HEK293T (cell line): ENCODE measurements at regions not wholly inside any gene's neighbourhood (a gene's known extent, or its start where the extent isn't known, plus 50 kb on each side); places are given as distances from the start of the nearest gene placed in this dataset.

Experiments used
- CTCF ChIA-PET: fragments of 350-600 bp; formaldehyde crosslinking; extraction: SDS; loops from one replicate; lab custom pipeline; 2021; ENCODE audit warnings: antibody characterized with exemption, inconsistent platforms; lab: Yijun Ruan, JAX
- POLR2A ChIA-PET: fragments of 350-600 bp; formaldehyde crosslinking; extraction: SDS; loops from one replicate; lab custom pipeline; 2020; ENCODE audit warnings: antibody characterized with exemption, inconsistent platforms; lab: Yijun Ruan, JAX
- DNase-seq: peaks from one replicate; pipeline ENCODE4 v3.0.0; 2012; ENCODE audit warnings: mixed read lengths; ENCODE audit errors: extremely low spot score
- ARNT ChIP-seq: fragments of 450-650 bp; IDR thresholded peaks from 2 replicates; pipeline ENCODE4 v1.6.1; 2017; ENCODE audit warnings: mild to moderate bottlenecking
- BHLHE40 ChIP-seq: fragments of 450-650 bp; IDR thresholded peaks from 2 replicates; pipeline ENCODE4 v1.6.1; 2016; ENCODE audit warnings: mild to moderate bottlenecking, moderate library complexity, borderline replicate concordance
- CTBP1 ChIP-seq: fragments of 450-650 bp; IDR thresholded peaks from 2 replicates; pipeline ENCODE4 v1.6.1; 2016; ENCODE audit warnings: borderline replicate concordance
- ELF4 ChIP-seq: fragments of 450-650 bp; IDR thresholded peaks from 2 replicates; pipeline ENCODE4 v1.6.1; 2017; ENCODE audit warnings: antibody characterized with exemption
- FOXA1 ChIP-seq: fragments of 450-650 bp; IDR thresholded peaks from 2 replicates; pipeline ENCODE4 v1.6.1; 2016; ENCODE audit warnings: mild to moderate bottlenecking
- FOXK2 ChIP-seq: fragments of 450-650 bp; IDR thresholded peaks from 2 replicates; pipeline ENCODE4 v1.6.1; 2016; ENCODE audit warnings: mild to moderate bottlenecking
- FOXM1 ChIP-seq: fragments of 450-650 bp; IDR thresholded peaks from 2 replicates; pipeline ENCODE4 v1.6.1; 2017; ENCODE audit warnings: mild to moderate bottlenecking, borderline replicate concordance
- HDGF ChIP-seq: fragments of 450-650 bp; IDR thresholded peaks from 2 replicates; pipeline ENCODE4 v1.6.1; 2017; ENCODE audit warnings: antibody characterized with exemption, borderline replicate concordance
- L3MBTL2 ChIP-seq: fragments of 450-650 bp; conservative IDR thresholded peaks from 2 replicates; pipeline ENCODE4 v1.6.1; 2016; ENCODE audit warnings: mild to moderate bottlenecking
- LEF1 ChIP-seq: fragments of 450-650 bp; IDR thresholded peaks from 2 replicates; pipeline ENCODE4 v1.6.1; 2017; ENCODE audit warnings: mild to moderate bottlenecking, borderline replicate concordance
- NFRKB ChIP-seq: fragments of 450-650 bp; IDR thresholded peaks from 2 replicates; pipeline ENCODE4 v1.6.1; 2016; ENCODE audit warnings: mild to moderate bottlenecking, moderate library complexity
- PKNOX1 ChIP-seq: fragments of 450-650 bp; IDR thresholded peaks from 2 replicates; pipeline ENCODE4 v1.6.1; 2016
- SP1 ChIP-seq: fragments of 450-650 bp; IDR thresholded peaks from 2 replicates; pipeline ENCODE4 v1.6.1; 2017
- SUZ12 ChIP-seq: fragments of 450-650 bp; IDR thresholded peaks from 2 replicates; pipeline ENCODE4 v1.6.1; 2016; ENCODE audit warnings: mild to moderate bottlenecking
- TARDBP ChIP-seq: fragments of 450-650 bp; IDR thresholded peaks from 2 replicates; pipeline ENCODE4 v1.6.1; 2016
- ZNF384 ChIP-seq: fragments of 450-650 bp; IDR thresholded peaks from 2 replicates; pipeline ENCODE4 v1.6.1; 2016

DNA sequence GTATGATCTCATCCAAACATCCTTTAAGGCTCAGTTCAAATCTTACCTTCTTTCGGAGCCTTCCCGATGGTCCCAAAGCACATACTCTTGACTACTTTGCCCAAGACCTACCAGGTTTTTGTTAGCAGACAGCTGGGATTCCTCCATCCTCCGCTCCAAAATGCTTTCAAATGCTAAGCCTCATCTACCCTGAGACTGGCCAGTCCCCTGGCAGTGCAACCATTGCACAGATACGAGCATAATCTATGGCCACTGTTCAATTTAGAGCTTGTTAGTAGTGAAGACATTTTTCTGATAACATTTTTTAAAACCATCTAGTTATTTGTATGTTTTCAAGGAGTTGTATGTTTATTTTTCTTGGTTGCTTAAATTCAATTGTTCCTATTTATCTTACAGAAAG is 264.4 kb upstream of the NR2F2 start:
- DNase-seq, result no peak
- no peak for TF ChIP-seq SP1
- no peak for TF ChIP-seq BHLHE40
- no peak for TF ChIP-seq CTBP1
- TF ChIP-seq ARNT, result no peak
- POLR2A ChIA-PET, result no interaction called here
- CTCF ChIA-PET, result no interaction called here

- TF ChIP-seq FOXM1 (no peak), HDGF (no peak), ARNT (no peak), CTBP1 (no peak), NFRKB (no peak), BHLHE40 (no peak), ELF4 (no peak), FOXA1 (no peak), FOXK2 (no peak), LEF1 (no peak), TARDBP (no peak), SUZ12 (no peak), L3MBTL2 (no peak), SP1 (no peak), ZNF384 (no peak), PKNOX1 (no peak)
- ChIA-PET POLR2A (no interaction called here), CTCF (interaction anchor here (0.6 kb wide), 2 partner anchors 10 to 789 kb away, joined by 3 to 4 read pairs; no protein-coding TSS in a partner anchor)
- DNase-seq, result no peak
Measured at GRCh38 chr15:96066852-96067495, 263.5 kb upstream of the NR2F2 start.

DNA sequence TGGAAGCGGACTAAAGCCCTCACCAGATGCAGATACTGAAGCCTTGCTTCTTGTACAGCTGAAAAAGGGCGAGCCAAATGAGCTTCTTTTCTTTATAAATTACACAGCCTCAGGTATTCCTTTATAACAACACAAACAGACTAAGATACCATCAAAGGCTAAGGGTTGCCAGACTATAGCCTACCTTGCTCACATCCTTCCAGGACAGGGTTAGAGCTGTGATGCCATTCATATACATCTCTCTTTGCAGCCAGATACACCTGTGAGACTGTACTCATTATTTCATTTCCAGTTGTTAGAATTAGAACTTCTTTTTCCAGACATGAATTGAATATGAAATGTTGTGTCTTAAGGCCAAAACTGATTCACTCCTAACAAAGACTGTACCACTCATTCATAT is 262.8 kb upstream of the NR2F2 start:
- ChIA-PET POLR2A (no interaction called here), CTCF (no interaction called here)
- no peak for DNase-seq
- TF ChIP-seq NFRKB (no peak), L3MBTL2 (no peak), ELF4 (no peak), HDGF (no peak), SUZ12 (no peak), TARDBP (no peak), SP1 (no peak), FOXK2 (no peak), FOXA1 (no peak), ZNF384 (no peak), ARNT (no peak), PKNOX1 (no peak), CTBP1 (no peak), FOXM1 (no peak), BHLHE40 (no peak), LEF1 (no peak)

- TF ChIP-seq SP1, result no peak
- ChIA-PET CTCF (no interaction called here), POLR2A (no interaction called here)
- DNase-seq, result no peak
Measured at GRCh38 chr15:96068897-96069296, 261.6 kb upstream of the NR2F2 start.

DNA sequence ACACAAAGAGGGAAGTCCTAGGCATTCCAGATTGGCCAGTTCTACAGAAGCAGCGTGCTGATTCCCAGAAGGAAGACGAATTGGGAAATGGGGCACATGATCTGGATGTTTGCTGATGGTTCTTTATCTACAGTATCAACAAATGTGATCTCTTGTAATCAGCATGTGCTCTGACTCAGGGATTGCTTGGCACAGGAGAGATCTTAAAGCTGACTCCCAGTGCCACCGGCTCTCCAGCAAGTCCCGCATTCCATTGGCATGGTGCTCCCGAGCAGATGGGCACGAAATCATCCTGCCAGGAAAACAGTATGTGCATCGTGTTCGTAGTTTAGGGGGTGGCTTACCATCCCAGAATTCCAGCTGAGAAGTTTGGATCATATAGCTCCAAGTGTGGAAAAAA is 259.9 kb upstream of the NR2F2 start:
- no peak for TF ChIP-seq FOXK2
- no peak for TF ChIP-seq SUZ12
- TF ChIP-seq NFRKB, result no peak
- TF ChIP-seq PKNOX1, result no peak
- TF ChIP-seq TARDBP, result no peak
- TF ChIP-seq FOXM1, result no peak
- no peak for TF ChIP-seq FOXA1
- no peak for TF ChIP-seq ZNF384
- no peak for TF ChIP-seq L3MBTL2
- DNase-seq, result no peak
- POLR2A ChIA-PET, result no interaction called here
- CTCF ChIA-PET, result no interaction called here

DNA sequence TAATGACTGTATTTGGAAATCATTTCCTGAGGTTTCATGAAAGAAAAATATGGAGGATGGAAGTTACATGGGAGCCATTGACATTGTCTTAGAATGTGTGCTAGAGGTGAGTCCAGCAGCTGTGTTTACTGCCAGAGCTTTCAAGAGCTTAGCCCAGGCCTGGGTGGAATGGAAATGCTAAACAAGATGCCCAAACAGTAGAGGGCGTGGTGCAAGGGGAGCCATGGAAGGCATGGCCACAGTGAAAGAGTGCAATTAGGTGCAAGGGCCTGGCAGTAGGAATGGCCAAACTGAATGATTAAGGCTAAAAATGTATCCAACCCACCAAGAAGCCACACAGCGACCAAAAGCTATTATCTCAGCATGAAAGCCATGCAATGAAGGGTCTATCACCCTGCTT is 257.7 kb upstream of the NR2F2 start:
- DNase-seq, result no peak
- ChIA-PET POLR2A (no interaction called here), CTCF (interaction anchor here (1.2 kb wide), 1 partner anchor 12 kb away, joined by 4 read pairs; no protein-coding TSS in a partner anchor)
- TF ChIP-seq FOXK2 (no peak), HDGF (no peak), PKNOX1 (no peak), SP1 (no peak), BHLHE40 (no peak), FOXA1 (no peak), L3MBTL2 (no peak), ARNT (no peak), LEF1 (no peak), ELF4 (no peak), TARDBP (no peak), NFRKB (no peak), CTBP1 (no peak), SUZ12 (no peak)
